ENCODE measurements at regions not wholly inside any gene's neighbourhood (a gene's known extent, or its start where the extent isn't known, plus 50 kb on each side); places are given as distances from the start of the nearest gene placed in this dataset.

DNA sequence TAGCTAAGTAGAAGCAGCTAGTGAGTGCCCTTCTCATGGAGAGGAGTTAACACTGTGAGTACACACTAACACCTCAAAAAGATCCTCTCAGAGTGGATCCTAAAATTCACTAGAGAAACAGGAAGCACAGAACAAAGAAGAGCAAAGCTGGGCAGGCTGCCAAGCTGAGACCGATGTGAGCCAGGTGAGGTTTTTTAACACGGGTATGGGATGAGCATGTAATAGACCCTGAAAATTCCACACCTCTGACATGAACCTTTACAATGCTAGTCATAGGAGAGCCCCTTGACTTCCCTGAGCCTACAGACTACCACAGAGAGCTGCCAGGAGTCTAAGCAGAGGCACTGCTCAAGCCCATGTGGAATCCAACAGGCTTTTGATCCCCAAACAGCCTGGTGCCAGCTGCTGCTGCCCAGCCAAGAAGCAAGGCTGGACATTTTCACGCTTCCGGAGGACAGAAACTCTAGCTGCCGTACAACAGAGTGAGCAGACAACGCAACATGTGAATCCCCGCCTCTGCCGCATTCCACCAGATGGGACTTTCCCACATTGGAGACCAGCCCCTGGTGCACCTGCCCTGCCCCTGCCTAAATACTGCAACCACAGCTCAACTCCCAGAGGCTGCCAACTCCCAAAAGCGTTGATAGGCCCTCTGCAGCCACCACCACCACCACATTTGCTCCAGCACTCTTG, 280.8 kb downstream of the CDH10 start:
- Mint-ChIP-seq H3K4me1 (peaks cover 9% of the 10 kb centered on the region), H3K9me3 (peaks cover 8% of the 10 kb centered on the region), H3K36me3 (no peaks in the 10 kb centered on the region), H3K4me3 (no peak overlapping the region), H3K27ac (no peak overlapping the region)
- peak; percentile 13 for ATAC-seq
- DNase-seq (ENCODE audit: low spot score in 2 of 2) = no peak

GRCh38 chr5:24364711-24365110, 280.1 kb downstream of the CDH10 start:
- H3K9me3 Mint-ChIP-seq = peaks cover 8% of the 10 kb centered on the region
- no peak for ATAC-seq
- DNase-seq (ENCODE audit: low spot score in 2 of 2) = no peak
- no peak overlapping the region for H3K4me3 Mint-ChIP-seq
- peaks cover 9% of the 10 kb centered on the region for H3K4me1 Mint-ChIP-seq
- H3K36me3 Mint-ChIP-seq = no peaks in the 10 kb centered on the region
- no peak overlapping the region for H3K27ac Mint-ChIP-seq

DNA sequence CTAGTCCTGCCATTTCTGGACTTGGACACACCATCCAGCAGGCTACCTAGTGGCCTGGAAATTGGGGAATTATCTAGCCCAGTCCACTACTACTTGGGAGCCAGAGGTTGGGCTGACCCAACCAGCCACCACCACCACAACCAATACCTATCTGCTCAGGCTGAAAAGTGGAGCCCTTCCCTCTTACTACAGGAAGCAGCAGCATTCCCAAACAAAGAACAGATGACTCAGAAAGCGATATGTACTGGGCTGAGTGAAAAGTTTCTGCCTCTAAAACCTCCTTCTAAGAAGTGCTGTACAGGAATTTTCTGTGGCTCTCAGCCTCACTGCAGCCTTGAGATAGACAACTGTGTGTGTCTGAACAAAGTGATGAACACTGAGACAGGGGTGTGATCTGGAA, 279.4 kb downstream of the CDH10 start:
- peaks cover 8% of the 10 kb centered on the region for H3K9me3 Mint-ChIP-seq
- no peak overlapping the region for H3K27ac Mint-ChIP-seq
- ATAC-seq (peak; percentile 19), DNase-seq (ENCODE audit: low spot score in 2 of 2) (no peak)
- H3K4me1 Mint-ChIP-seq = peaks cover 9% of the 10 kb centered on the region
- no peak overlapping the region for H3K4me3 Mint-ChIP-seq
- H3K36me3 Mint-ChIP-seq = no peaks in the 10 kb centered on the region

GRCh38 chr5:24367216-24367615, 277.6 kb downstream of the CDH10 start:
- H3K27ac Mint-ChIP-seq = no peak overlapping the region

DNA sequence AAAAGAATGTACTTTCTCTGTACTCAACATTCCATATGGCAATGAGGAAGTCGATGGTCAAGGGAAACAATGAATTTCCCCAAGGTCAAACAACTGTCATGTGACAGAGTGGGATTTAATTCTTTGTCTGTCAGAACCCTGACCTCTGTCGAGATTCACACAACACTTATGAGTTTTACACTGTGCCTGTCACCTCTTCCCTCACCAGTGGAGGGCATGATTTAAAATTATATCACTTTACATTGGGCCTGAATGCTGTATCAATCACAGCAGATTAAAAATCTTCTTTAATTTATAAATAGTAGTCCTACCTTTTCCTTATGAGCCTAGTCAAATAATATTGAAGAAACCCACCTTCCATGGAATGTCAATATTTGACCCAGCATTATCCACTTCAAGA, 276.7 kb downstream of the CDH10 start:
- DNase-seq (ENCODE audit: low spot score in 2 of 2) (no peak), ATAC-seq (no peak)
- H3K4me3 Mint-ChIP-seq = no peak overlapping the region
- peaks cover 8% of the 10 kb centered on the region for H3K9me3 Mint-ChIP-seq
- no peaks in the 10 kb centered on the region for H3K36me3 Mint-ChIP-seq
- no peak overlapping the region for H3K27ac Mint-ChIP-seq
- peaks cover 9% of the 10 kb centered on the region for H3K4me1 Mint-ChIP-seq

More at GRCh38 chr5:24367216-24367615, 277.6 kb downstream of the CDH10 start:
- H3K4me1 Mint-ChIP-seq = peaks cover 9% of the 10 kb centered on the region
- no peak for DNase-seq (ENCODE audit: low spot score in 2 of 2)
- H3K36me3 Mint-ChIP-seq = no peaks in the 10 kb centered on the region
- no peak for ATAC-seq
- peaks cover 8% of the 10 kb centered on the region for H3K9me3 Mint-ChIP-seq
- H3K4me3 Mint-ChIP-seq = no peak overlapping the region

GRCh38 chr5:24376210-24376609, 268.6 kb downstream of the CDH10 start:
- H3K4me1 Mint-ChIP-seq = no peaks in the 10 kb centered on the region
- H3K27ac Mint-ChIP-seq = no peak overlapping the region
- H3K36me3 Mint-ChIP-seq = no peaks in the 10 kb centered on the region
- no peak overlapping the region for H3K4me3 Mint-ChIP-seq
- no peak for DNase-seq (ENCODE audit: low spot score in 2 of 2)
- H3K9me3 Mint-ChIP-seq = peaks cover 8% of the 10 kb centered on the region
- no peak for ATAC-seq

GRCh38 chr5:24376616-24377015, 268.2 kb downstream of the CDH10 start:
- peaks cover 8% of the 10 kb centered on the region for H3K9me3 Mint-ChIP-seq

GRCh38 chr5:24381861-24382489, 262.8 kb downstream of the CDH10 start:
- no peaks in the 10 kb centered on the region for H3K4me1 Mint-ChIP-seq
- no peak overlapping the region for H3K4me3 Mint-ChIP-seq
- no peaks in the 10 kb centered on the region for H3K36me3 Mint-ChIP-seq
- H3K9me3 Mint-ChIP-seq = peaks cover under 1% of the 10 kb centered on the region
- ATAC-seq = no peak
- no peak overlapping the region for H3K27ac Mint-ChIP-seq
- DNase-seq (ENCODE audit: low spot score in 2 of 2) = no peak

More at GRCh38 chr5:24376616-24377015, 268.2 kb downstream of the CDH10 start:
- Mint-ChIP-seq H3K4me1 (no peaks in the 10 kb centered on the region), H3K36me3 (no peaks in the 10 kb centered on the region), H3K4me3 (no peak overlapping the region), H3K27ac (no peak overlapping the region)
- ATAC-seq (no peak), DNase-seq (ENCODE audit: low spot score in 2 of 2) (no peak)

DNA sequence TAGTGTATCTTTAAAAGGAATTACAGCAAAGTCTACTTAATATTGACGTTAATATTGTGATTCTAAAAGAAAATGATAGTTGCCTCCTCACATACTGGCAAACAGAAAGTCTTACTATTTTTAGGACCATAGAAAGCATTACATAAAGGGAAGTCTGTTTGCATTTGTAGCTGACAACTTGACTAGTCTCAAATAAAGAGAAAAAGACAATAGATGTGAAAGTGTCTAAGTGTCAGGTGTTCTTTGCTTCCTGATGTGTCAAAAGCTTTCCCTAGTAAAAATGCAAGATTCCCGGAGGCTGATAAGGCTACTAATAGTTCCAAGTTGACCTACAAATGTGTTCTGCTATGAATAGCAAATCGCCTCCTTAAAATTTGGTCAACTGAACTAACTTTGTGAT, 259.7 kb downstream of the CDH10 start:
- no peaks in the 10 kb centered on the region for H3K4me1 Mint-ChIP-seq

DNA sequence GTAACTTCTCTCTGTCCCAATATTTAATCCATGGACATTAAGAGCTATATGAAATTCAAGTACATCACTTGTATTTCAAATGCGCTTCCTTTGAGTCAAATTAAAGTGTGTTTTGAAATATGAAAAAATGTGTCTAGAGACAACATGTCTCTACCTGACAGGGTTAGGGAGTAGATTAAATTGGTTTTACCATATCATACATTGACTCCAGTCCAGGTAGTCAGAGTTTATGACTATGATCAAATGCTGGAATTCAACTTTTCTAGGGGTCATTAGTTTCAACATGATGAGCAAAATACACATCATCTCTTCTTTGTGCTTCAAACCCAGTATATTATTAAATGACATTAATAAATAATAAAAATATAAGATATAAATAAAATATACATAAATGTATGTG, 259.2 kb downstream of the CDH10 start:
- ATAC-seq (no peak), DNase-seq (ENCODE audit: low spot score in 2 of 2) (no peak)
- Mint-ChIP-seq H3K36me3 (no peaks in the 10 kb centered on the region), H3K4me1 (no peaks in the 10 kb centered on the region), H3K4me3 (no peak overlapping the region), H3K27ac (no peak overlapping the region), H3K9me3 (peaks cover 8% of the 10 kb centered on the region)

More for the DNA sequence above, 259.7 kb downstream of the CDH10 start:
- H3K36me3 Mint-ChIP-seq = no peaks in the 10 kb centered on the region
- H3K27ac Mint-ChIP-seq = no peak overlapping the region
- H3K9me3 Mint-ChIP-seq = peaks cover 8% of the 10 kb centered on the region
- no peak for DNase-seq (ENCODE audit: low spot score in 2 of 2)
- ATAC-seq = no peak
- no peak overlapping the region for H3K4me3 Mint-ChIP-seq

DNA sequence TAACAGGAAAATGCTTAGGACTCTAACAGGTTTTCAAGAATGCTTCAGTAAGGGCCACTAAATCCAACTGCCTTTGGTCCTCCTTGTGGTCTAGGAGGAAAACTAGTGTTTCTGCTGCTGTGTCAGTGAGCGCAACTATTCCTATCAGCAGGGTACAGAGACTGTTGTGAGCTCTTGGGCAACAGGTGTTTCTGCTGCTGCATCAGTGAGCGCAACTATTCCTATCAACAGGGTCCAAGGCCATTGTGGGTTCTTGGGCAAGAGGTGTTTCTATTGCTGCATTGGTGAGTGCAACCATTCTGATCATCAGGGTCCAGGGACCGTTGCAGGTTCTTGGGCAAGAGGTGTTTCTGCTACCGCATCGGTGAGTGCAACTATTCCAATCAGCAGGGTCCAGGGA, 256.3 kb downstream of the CDH10 start:
- Mint-ChIP-seq H3K36me3 (no peaks in the 10 kb centered on the region), H3K9me3 (peaks cover 8% of the 10 kb centered on the region), H3K4me3 (no peak overlapping the region), H3K27ac (no peak overlapping the region), H3K4me1 (no peaks in the 10 kb centered on the region)
- DNase-seq (ENCODE audit: low spot score in 2 of 2) (no peak), ATAC-seq (no peak)

DNA sequence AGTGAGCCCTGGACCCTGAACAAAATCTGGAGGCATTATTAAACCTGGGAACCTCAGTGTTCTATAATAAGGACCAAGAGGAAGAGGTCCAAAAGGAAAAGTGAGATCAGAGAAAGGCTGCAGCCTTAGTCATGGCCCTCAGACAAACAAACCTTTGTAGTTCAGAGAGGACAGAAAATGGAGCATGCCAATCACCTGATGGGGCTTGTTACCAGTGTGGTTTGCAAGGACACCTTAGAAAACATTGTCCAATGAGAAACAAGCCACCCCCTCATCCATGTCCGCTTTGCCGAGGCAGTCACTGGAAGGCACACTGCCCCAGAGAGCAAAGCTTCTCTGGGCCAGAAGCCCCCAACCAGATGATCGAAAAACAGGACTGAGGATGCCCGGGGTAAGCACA, 254.8 kb downstream of the CDH10 start:
- Mint-ChIP-seq H3K27ac (no peak overlapping the region), H3K36me3 (no peaks in the 10 kb centered on the region), H3K4me1 (no peaks in the 10 kb centered on the region), H3K9me3 (peaks cover 12% of the 10 kb centered on the region), H3K4me3 (no peak overlapping the region)
- no peak for ATAC-seq
- no peak for DNase-seq (ENCODE audit: low spot score in 2 of 2)

GRCh38 chr5:24391816-24392215, 253.0 kb downstream of the CDH10 start:
- peaks cover 15% of the 10 kb centered on the region for H3K9me3 Mint-ChIP-seq
- ATAC-seq (no peak), DNase-seq (ENCODE audit: low spot score in 2 of 2) (no peak)
- H3K27ac Mint-ChIP-seq = no peak overlapping the region
- H3K4me3 Mint-ChIP-seq = no peak overlapping the region
- H3K4me1 Mint-ChIP-seq = no peaks in the 10 kb centered on the region
- H3K36me3 Mint-ChIP-seq = no peaks in the 10 kb centered on the region

GRCh38 chr5:24397601-24398000, 247.2 kb downstream of the CDH10 start:
- ATAC-seq (no peak), DNase-seq (ENCODE audit: low spot score in 2 of 2) (no peak)
- Mint-ChIP-seq H3K27ac (no peak overlapping the region), H3K36me3 (no peaks in the 10 kb centered on the region), H3K9me3 (peaks cover 20% of the 10 kb centered on the region), H3K4me1 (no peaks in the 10 kb centered on the region), H3K4me3 (no peak overlapping the region)

GRCh38 chr5:24401773-24402172, 243.0 kb downstream of the CDH10 start:
- DNase-seq (ENCODE audit: low spot score in 2 of 2) = no peak
- H3K9me3 Mint-ChIP-seq = peaks cover 17% of the 10 kb centered on the region

DNA sequence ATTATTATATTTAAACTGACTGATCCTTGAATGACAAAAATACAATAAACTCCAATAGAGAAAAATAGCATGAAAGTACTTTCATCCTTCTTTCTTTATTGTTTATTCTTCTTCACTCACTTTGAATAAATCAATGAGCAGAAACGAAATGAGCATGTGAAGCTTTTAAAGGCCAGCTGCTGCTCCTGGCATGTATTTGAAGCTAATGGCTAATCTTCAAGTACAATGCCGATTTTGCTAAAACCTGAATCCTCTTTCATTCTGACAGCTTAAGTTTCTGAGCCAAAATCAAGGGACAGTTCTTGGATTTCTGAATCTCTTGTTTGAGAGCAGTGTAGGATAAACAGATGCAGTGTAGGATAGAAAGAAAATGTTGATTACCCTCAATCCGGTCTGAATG, 237.3 kb downstream of the CDH10 start:
- ATAC-seq (no peak), DNase-seq (ENCODE audit: low spot score in 2 of 2) (no peak)
- Mint-ChIP-seq H3K36me3 (no peaks in the 10 kb centered on the region), H3K27ac (no peak overlapping the region), H3K9me3 (peaks cover 10% of the 10 kb centered on the region), H3K4me3 (no peak overlapping the region), H3K4me1 (no peaks in the 10 kb centered on the region)

More at GRCh38 chr5:24401773-24402172, 243.0 kb downstream of the CDH10 start:
- peak; percentile 74 for ATAC-seq
- no peaks in the 10 kb centered on the region for H3K4me1 Mint-ChIP-seq
- no peak overlapping the region for H3K27ac Mint-ChIP-seq
- no peaks in the 10 kb centered on the region for H3K36me3 Mint-ChIP-seq
- H3K4me3 Mint-ChIP-seq = no peak overlapping the region

Data from stimulated activated effector memory CD8-positive, alpha-beta T cell treated with anti-CD3 and anti-CD28 coated beads, Interleukin-12 subunit alpha, Interleukin-12 subunit beta, amount 100 ng/mL, for 72 hours (primary cell).